ENCODE measurements at regions not wholly inside any gene's neighbourhood (a gene's known extent, or its start where the extent isn't known, plus 50 kb on each side); places are given as distances from the start of the nearest gene placed in this dataset.

- no peak for DNase-seq (ENCODE audit: low read depth)
Measured at GRCh38 chr10:58885146-58885545, 291.3 kb upstream of the PHYHIPL start.

DNA sequence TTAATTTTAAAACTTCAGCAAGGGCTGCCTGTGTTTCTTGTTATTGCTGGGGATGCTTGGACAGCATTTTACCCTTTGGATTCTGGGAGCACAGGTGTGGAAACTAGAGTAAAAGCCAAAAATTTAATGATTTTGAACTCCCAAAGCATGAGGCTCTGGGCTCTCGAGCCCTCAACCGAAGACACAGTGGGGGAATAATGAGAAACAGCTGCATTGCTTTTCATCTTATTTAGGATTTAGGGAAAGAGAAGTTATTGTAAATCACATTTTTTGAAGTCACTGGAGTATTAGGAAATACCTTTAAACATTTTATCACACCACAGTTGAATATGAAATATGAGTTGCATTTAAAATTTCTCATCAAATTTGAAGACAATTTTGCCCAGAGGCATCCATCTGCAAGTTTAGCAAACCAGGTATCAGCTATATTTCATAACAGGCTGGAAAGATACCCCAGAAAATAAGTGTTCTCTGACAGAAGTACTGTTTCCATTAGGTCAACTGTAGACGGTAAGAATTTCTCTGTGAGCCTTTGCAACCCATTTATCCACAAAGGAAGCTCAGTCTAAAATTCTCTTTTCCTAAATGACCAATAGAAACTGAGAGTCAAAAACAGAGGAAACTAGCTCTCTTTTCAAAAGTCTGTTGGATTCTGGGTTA is 290.6 kb upstream of the PHYHIPL start:
- DNase-seq (ENCODE audit: low read depth): no peak

DNA sequence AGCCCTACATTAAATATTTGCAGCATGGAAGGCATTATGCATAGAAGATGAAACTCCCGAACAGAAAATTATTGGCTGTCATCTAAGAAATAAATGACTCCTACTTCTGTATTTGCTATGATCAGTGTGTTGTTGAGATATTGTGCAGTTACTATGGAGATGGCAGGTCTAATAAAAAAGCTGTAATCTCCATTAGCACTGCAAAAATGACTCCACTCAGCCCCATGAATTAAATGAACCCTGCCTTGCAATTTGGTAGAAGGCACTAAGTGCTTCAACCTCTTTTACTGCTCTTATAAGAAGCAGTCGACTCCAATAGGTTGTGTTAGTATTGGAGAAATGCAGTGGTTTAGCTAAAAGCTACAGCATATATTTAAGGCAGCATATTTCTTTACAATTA is 290.0 kb upstream of the PHYHIPL start:
- DNase-seq (ENCODE audit: low read depth): no peak

DNA sequence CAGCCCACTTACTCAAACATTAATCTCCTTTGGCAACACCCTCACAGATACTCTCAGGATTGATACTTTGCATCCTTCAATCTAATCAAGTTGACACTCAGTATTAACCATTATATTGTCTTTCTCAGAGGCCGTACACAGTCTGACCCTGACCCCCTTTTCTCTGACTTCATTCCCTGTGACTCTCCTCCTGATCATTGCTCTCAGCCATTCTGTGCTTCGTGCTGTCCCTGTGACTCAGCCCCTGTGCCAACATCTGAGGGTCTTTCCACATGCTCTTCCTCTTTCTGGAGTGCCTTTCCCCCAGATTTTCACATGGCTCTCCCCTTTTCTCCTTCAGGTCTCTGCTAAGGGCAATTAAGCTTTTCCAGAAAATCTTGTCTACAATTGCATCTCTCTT is 289.0 kb upstream of the PHYHIPL start:
- no peak for DNase-seq (ENCODE audit: low read depth)

GRCh38 chr10:58888957-58889356 is 287.5 kb upstream of the PHYHIPL start:
- DNase-seq (ENCODE audit: low read depth): no peak

GRCh38 chr10:58892031-58892531 is 284.4 kb upstream of the PHYHIPL start:
- no peak for DNase-seq (ENCODE audit: low read depth)

DNA sequence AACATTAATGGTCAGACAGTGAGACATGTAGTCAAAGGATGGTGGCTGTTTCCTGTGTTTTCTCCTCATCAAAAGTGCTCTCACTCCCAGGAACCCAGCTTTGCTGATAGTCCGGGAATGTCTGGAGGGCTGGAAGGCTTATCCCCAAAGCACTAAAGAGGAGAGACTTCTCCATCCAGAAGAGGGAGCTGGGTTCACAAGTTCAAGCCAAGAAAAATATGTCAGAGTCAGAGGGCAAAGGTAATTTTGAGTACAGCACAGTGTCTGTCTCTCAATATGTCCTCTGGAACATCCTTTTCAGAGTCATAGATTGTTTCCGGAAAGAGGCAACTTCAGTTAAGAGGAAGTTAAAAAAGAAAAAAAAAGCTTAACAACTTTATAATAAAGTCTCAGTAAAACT is 281.5 kb upstream of the PHYHIPL start:
- no peak for DNase-seq (ENCODE audit: low read depth)

- no peak for DNase-seq (ENCODE audit: low read depth)
Measured at GRCh38 chr10:58896229-58896628, 280.2 kb upstream of the PHYHIPL start.

- DNase-seq (ENCODE audit: low read depth): no peak
Measured at GRCh38 chr10:58897236-58897635, 279.2 kb upstream of the PHYHIPL start.

DNA sequence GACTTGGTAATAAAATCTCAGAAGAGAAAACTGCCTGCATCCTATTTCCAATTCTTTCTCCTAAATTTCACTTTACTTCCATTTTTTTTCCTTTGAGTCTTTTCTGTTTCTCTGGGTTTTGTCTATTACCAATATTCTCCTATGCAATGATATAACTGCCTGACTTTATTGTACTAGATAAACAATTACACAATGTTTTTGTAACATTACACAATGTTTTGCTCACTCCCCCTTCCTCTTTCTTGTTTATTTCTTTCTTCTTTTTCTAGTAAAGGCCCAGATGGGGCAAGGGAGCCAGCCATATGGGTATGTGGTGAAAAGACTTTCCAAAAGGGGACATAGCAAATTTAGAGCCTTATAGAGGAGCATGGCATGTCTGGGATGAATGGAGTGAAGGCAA is 278.7 kb upstream of the PHYHIPL start:
- DNase-seq (ENCODE audit: low read depth): no peak

- DNase-seq (ENCODE audit: low read depth): no peak
Measured at GRCh38 chr10:58898854-58899573, 277.4 kb upstream of the PHYHIPL start.

DNA sequence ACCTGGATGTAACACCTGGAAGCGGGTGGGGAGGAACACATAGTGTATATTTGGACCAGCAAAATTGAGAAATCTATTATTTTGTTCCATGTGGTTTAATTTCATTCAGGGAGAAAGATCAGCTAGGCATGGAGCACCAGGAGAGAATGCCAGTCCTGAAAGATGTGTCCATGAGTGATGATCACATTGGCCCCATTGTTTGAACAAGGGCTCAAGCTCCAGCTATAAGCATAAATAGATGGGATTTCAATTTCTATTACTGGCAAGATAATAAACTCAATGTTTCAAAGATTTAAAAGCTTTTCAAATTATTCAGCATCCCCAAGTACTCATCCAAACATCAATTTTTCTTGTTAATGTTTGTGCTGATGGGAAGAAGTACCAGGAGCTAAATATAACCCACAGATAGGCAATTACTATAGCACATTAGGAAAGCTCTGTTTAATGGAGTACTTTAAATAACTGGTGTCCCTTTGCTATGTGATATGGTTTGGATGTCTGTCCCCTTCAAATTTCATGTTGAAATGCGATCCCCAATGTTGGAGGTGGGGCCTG is 275.3 kb upstream of the PHYHIPL start:
- DNase-seq (ENCODE audit: low read depth): no peak

DNA sequence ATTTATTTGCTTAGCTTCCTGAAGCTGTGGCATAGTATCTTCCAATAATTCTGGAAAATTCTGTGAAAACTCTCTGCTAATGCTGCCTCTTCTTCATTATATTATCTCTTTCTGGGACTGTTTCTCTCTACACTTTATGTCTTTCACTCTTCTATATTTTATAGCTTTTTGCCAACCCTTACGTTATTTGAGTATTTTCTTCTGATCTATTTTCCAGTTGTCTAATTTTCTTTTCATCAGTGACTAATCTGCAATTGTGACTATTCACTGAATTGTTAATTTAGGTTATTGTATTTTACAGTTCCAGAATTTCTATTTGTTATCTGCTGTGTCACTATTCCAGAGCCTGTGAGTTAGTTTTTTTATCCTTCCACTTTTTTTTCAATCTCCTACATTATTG is 273.4 kb upstream of the PHYHIPL start:
- DNase-seq (ENCODE audit: low read depth): no peak

DNA sequence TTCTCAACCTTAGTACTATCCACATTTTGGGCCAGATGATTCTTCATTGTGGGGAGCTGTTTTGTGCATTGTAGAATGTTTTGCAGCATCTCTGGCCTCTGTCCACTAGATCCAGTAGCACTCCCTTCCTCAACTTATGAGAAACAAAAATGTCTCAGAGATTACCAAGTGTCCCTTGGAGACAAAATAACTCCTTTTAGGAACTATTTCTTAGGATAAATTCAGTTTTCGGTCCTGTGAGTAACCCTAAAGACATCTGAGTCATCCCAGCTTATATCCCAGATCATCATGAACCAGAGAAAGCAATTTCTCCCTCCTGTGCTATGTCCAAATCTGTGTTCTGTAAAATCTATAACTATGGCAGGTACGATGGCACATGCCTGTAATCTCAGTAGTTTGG is 266.6 kb upstream of the PHYHIPL start:
- no peak for DNase-seq (ENCODE audit: low read depth)

- no peak for DNase-seq (ENCODE audit: low read depth)
Measured at GRCh38 chr10:58913717-58914116, 262.7 kb upstream of the PHYHIPL start.

GRCh38 chr10:58918887-58919286 is 257.6 kb upstream of the PHYHIPL start:
- DNase-seq (ENCODE audit: low read depth): no peak

GRCh38 chr10:58919927-58920654 is 256.4 kb upstream of the PHYHIPL start:
- peak; percentile 31 for DNase-seq (ENCODE audit: low read depth)

- no peak for DNase-seq (ENCODE audit: low read depth)
Measured at GRCh38 chr10:58920655-58921003, 255.8 kb upstream of the PHYHIPL start.

GRCh38 chr10:58921421-58921855 is 255.0 kb upstream of the PHYHIPL start:
- DNase-seq (ENCODE audit: low read depth): no peak

DNA sequence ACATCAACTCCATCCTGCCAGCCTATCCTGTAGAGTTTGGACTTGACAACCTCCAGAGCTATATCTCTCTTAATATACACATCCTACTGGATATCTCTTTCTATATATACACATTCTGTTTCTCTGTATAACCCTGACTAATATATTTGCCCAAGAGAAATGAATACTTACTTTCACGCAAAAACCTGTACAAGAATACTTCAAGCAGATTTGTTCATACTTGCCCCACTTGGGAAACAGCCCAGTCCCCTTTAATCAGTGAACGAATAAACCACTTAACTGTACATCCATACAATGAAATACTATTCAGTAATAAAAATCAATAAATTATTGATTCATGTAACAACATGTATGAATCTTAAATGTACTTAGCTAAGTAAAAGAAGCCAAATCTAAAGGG is 251.1 kb upstream of the PHYHIPL start:
- no peak for DNase-seq (ENCODE audit: low read depth)

GRCh38 chr10:58930500-58930899 is 245.9 kb upstream of the PHYHIPL start:
- DNase-seq (ENCODE audit: low read depth): no peak

DNA sequence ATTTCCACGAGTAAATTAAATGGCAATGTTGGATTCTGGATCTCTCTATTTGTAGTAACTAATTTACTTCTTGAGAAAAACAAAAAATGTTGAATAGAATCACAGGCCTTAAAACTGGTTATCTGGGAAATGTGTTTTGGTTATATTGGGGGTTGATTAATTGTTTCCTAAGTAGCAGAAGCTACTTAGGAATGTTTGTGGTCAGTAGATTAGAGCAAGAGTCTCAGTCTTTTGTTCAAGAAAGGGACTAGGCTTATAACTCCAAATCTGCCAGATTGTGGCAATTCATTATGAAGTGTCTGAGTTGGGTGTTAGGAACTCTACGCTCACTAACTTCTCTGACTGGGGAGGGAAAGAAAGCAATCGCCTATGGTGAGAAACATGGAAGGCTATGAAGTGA is 244.3 kb upstream of the PHYHIPL start:
- no peak for DNase-seq (ENCODE audit: low read depth)

Data from HS-27A (cell line).